ENCODE measurements at regions not wholly inside any gene's neighbourhood (a gene's known extent, or its start where the extent isn't known, plus 50 kb on each side); places are given as distances from the start of the nearest gene placed in this dataset.

DNA sequence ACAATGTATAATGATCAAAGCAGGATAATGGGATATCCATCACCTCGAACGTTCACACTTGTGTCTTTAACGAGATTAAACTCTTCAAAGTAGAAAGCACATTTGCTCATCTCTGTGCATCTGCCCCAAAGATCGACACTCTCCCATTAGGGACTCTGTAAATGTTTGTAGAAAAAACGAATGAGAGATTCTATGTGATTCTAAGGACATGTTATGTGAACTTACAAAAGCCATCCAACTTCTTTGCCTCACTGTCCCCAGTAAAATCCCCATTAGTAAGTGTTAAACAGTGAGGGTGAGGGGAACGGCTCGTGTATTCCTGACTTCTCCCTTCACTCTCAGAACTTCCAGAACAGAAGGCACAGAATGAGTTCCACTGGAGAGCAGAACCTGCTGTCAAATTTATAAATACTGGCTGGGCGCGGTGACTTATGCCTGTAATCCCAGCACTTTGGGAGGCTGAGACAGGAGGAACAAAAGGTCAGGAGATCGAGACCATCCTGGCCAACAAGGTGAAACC is 134.1 kb downstream of the WSCD1 start:
- Histone ChIP-seq H4K5ac (ENCODE audit: low read depth, low read length) (no peak overlapping the region), H3K27me3 (ENCODE audit: control insufficient read depth, insufficient read depth, low read length) (no peaks in the 10 kb centered on the region), H3K4ac (ENCODE audit: low read depth, low read length) (no peak overlapping the region), H3K4me3 (ENCODE audit: insufficient read depth, low read depth, low read length) (no peak overlapping the region), H3K9me1 (ENCODE audit: insufficient read depth, low read length) (no peaks in the 10 kb centered on the region), H4K8ac (ENCODE audit: low read depth in 2 of 2, low read length in 2 of 2) (no peak overlapping the region), H3K4me1 (ENCODE audit: control insufficient read depth, insufficient read depth, low read length) (no peaks in the 10 kb centered on the region), H2AK9ac (replicated peaks; ENCODE audit: low read depth, low read length, poor library complexity) (no peak overlapping the region), H2BK20ac (ENCODE audit: low read depth, low read length) (no peak overlapping the region), H3K14ac (replicated peaks; ENCODE audit: low read depth, low read length) (no peak overlapping the region), H2AFZ (replicated peaks; ENCODE audit: low read length, poor library complexity) (no peak overlapping the region), H4K20me1 (ENCODE audit: insufficient read depth, low read length) (no peaks in the 10 kb centered on the region), H2AK5ac (ENCODE audit: low read depth, low read length) (no peak overlapping the region), H3K9me3 (ENCODE audit: control insufficient read depth, insufficient read depth, low read length) (peaks cover 10% of the 10 kb centered on the region; the same call in 1 of the 2 replicates), H3K23ac (ENCODE audit: low read depth, low read length) (no peak overlapping the region), H4K91ac (ENCODE audit: insufficient read depth, low read depth, low read length) (no peak overlapping the region), H2BK15ac (ENCODE audit: low read depth, low read length) (no peak overlapping the region), H3K27ac (ENCODE audit: insufficient read depth, low read length) (no peak overlapping the region), H3K18ac (ENCODE audit: low read depth, low read length) (no peak overlapping the region), H3K4me2 (ENCODE audit: low read depth, low read length) (no peak overlapping the region), H3K9ac (ENCODE audit: low read depth, low read length) (no peak overlapping the region), H2BK120ac (ENCODE audit: low read depth, low read length) (no peak overlapping the region), H3K36me3 (ENCODE audit: control insufficient read depth, insufficient read depth, low read length) (no peaks in the 10 kb centered on the region), H2BK5ac (ENCODE audit: low read depth, low read length, poor library complexity, severe bottlenecking) (no peak overlapping the region), H3K79me1 (ENCODE audit: low read depth in 1 of 2, low read length in 2 of 2) (no peaks in the 10 kb centered on the region), H3K56ac (ENCODE audit: extremely low read depth, insufficient read depth, low read length) (no peak overlapping the region)
- intact Hi-C loops (cut with micrococcal nuclease) (no loop called here), in situ Hi-C loops (cut with MboI; ENCODE audit: low sequenced_read_pairs) (loop anchor here (25.0 kb wide), 1 partner anchor 108 kb away; no protein-coding TSS in a partner anchor), dilution Hi-C loops (cut with HindIII; ENCODE audit: low sequenced_read_pairs, unreplicated experiment) (no loop called here)
- TF ChIP-seq RAD21 (IDR thresholded peaks at IDR 0.05; ENCODE audit: low read length) = no peak
- TF ChIP-seq CEBPB (IDR thresholded peaks at IDR 0.05; ENCODE audit: low read depth, low read length) = no peak
- no peak for TF ChIP-seq SMC3 (IDR thresholded peaks at IDR 0.05; ENCODE audit: low read depth, low read length)
- TF ChIP-seq, protein P1, sequence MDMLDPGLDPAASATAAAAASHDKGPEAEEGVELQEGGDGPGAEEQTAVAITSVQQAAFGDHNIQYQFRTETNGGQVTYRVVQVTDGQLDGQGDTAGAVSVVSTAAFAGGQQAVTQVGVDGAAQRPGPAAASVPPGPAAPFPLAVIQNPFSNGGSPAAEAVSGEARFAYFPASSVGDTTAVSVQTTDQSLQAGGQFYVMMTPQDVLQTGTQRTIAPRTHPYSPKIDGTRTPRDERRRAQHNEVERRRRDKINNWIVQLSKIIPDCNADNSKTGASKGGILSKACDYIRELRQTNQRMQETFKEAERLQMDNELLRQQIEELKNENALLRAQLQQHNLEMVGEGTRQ (IDR thresholded peaks at IDR 0.05; ENCODE audit: low read depth, low read length) = no peak
- TF ChIP-seq BHLHE40 (IDR thresholded peaks at IDR 0.05; ENCODE audit: low read depth, low read length) = no peak
- TF ChIP-seq POLR2A (IDR thresholded peaks at IDR 0.05; ENCODE audit: low read depth, low read length) = no peak
- TF ChIP-seq, protein P2, sequence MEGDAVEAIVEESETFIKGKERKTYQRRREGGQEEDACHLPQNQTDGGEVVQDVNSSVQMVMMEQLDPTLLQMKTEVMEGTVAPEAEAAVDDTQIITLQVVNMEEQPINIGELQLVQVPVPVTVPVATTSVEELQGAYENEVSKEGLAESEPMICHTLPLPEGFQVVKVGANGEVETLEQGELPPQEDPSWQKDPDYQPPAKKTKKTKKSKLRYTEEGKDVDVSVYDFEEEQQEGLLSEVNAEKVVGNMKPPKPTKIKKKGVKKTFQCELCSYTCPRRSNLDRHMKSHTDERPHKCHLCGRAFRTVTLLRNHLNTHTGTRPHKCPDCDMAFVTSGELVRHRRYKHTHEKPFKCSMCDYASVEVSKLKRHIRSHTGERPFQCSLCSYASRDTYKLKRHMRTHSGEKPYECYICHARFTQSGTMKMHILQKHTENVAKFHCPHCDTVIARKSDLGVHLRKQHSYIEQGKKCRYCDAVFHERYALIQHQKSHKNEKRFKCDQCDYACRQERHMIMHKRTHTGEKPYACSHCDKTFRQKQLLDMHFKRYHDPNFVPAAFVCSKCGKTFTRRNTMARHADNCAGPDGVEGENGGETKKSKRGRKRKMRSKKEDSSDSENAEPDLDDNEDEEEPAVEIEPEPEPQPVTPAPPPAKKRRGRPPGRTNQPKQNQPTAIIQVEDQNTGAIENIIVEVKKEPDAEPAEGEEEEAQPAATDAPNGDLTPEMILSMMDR (conservative IDR thresholded peaks at IDR 0.05; ENCODE audit: low read depth, low read length) = no peak
- TF ChIP-seq MXI1 (IDR thresholded peaks at IDR 0.05; ENCODE audit: borderline replicate concordance, low read depth, low read length) = no peak
- TF ChIP-seq RFX5 (IDR thresholded peaks at IDR 0.05; ENCODE audit: low read depth, low read length) = no peak
- TF ChIP-seq, protein P3, sequence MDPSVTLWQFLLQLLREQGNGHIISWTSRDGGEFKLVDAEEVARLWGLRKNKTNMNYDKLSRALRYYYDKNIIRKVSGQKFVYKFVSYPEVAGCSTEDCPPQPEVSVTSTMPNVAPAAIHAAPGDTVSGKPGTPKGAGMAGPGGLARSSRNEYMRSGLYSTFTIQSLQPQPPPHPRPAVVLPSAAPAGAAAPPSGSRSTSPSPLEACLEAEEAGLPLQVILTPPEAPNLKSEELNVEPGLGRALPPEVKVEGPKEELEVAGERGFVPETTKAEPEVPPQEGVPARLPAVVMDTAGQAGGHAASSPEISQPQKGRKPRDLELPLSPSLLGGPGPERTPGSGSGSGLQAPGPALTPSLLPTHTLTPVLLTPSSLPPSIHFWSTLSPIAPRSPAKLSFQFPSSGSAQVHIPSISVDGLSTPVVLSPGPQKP (IDR thresholded peaks at IDR 0.05; ENCODE audit: borderline replicate concordance, low read depth, low read length) = no peak
- TF ChIP-seq NFE2L2 (IDR thresholded peaks at IDR 0.05; ENCODE audit: low read depth, low read length) = no peak
- no peak for TF ChIP-seq MAFK (IDR thresholded peaks at IDR 0.05; ENCODE audit: low read depth, low read length)
- TF ChIP-seq FOS (IDR thresholded peaks at IDR 0.05; ENCODE audit: low read depth, low read length) = no peak
- ATAC-seq (ENCODE audit: low read depth) = no peak
- no peak for DNase-seq
- ChIA-PET POLR2A (ENCODE audit: unreplicated experiment) (no interaction called here), CTCF (no interaction called here)
- WGBS, 2 experiments (ENCODE audit: extremely low coverage in 2 of 2, insufficient read length in 1 of 2) = no CpG with 5 or more reads among the region's 10 CpGs
- BruUV-seq (replicated peaks) = no TSS peak

Data from IMR-90 (cell line).